Sigmoid colon (tissue), 4 donors: ENCODE measurements at regions not wholly inside any gene's neighbourhood (a gene's known extent, or its start where the extent isn't known, plus 50 kb on each side); places are given as distances from the start of the nearest gene placed in this dataset.

ENCODE experiments used
- EP300 ChIP-seq, 4 donors: sonication (generic); formaldehyde crosslinking; IDR thresholded peaks; one replicate each; pipeline ENCODE4 v1.6.1; 2017; ENCODE audit warnings: antibody characterized with exemption in 4 of 4
- POLR2A ChIP-seq, 2 donors: fragments of 450-650 bp; IDR thresholded peaks; one replicate each; pipeline ENCODE4 v1.6.1; 2016; ENCODE audit warnings: antibody characterized with exemption in 2 of 2, mild to moderate bottlenecking in 2 of 2, moderate library complexity in 2 of 2
- POLR2AphosphoS5 ChIP-seq, 4 donors: sonication (generic); formaldehyde crosslinking; IDR thresholded peaks; one replicate each; pipeline ENCODE4 v1.6.1; 2017; ENCODE audit warnings: antibody characterized with exemption in 4 of 4
- TF ChIP-seq, protein P1 (sequence below), 4 experiments: fragments of 450-650 bp in 3 of 4; fragments of 200-600 bp in 1 of 4; IDR thresholded peaks; one replicate each; pipeline ENCODE4 v1.5.1; 2016 to 2019; ENCODE audit warnings: antibody characterized with exemption in 4 of 4, mild to moderate bottlenecking in 3 of 4, moderate library complexity in 2 of 4

DNA sequence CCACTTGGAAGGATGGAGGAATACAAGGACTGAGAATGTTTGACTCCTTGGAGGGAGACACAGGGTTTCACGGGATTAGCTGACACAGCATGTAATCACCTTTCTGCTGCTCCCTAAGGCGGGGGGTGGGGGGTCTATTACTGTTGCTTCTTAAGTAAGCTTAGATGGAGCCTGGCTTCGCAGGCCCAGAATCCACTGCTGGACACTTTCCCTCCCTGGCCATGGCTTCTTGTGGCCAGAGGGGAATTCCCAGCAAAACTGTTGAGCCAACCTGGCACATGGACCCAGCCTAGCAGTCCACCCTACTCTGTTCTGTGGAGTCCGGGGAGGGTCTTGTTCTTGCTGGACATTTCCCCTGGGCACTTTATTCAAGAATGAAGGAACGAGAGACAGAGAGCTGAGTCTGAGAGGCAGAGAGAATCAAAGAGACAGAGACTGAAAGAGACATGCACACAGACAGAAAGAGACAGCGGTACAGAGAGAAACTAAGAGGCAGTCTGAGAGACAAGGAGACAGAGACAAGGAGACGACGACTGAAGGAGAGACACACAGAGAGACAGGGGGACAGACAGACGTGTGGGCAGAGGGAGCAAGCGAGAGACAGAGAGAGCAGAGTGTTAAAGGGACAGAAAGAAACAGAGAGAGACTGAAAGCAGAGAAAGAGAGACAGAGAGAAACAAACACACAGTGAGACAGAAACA lies 55.6 kb upstream of the DLG1 start:
- TF ChIP-seq, protein P1, sequence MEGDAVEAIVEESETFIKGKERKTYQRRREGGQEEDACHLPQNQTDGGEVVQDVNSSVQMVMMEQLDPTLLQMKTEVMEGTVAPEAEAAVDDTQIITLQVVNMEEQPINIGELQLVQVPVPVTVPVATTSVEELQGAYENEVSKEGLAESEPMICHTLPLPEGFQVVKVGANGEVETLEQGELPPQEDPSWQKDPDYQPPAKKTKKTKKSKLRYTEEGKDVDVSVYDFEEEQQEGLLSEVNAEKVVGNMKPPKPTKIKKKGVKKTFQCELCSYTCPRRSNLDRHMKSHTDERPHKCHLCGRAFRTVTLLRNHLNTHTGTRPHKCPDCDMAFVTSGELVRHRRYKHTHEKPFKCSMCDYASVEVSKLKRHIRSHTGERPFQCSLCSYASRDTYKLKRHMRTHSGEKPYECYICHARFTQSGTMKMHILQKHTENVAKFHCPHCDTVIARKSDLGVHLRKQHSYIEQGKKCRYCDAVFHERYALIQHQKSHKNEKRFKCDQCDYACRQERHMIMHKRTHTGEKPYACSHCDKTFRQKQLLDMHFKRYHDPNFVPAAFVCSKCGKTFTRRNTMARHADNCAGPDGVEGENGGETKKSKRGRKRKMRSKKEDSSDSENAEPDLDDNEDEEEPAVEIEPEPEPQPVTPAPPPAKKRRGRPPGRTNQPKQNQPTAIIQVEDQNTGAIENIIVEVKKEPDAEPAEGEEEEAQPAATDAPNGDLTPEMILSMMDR (IDR thresholded peaks at IDR 0.05): no peak
- TF ChIP-seq POLR2AphosphoS5 (IDR thresholded peaks at IDR 0.05) (no peak), EP300 (IDR thresholded peaks at IDR 0.05) (no peak), POLR2A (IDR thresholded peaks at IDR 0.05) (no peak)
